T-cell (primary cell): ENCODE measurements at regions not wholly inside any gene's neighbourhood (a gene's known extent, or its start where the extent isn't known, plus 50 kb on each side); places are given as distances from the start of the nearest gene placed in this dataset.

ENCODE experiments used
- ATAC-seq, 4 experiments: fragments of 200-7000 bp in 3 of 4; fragments of 150-1000 bp in 1 of 4; cut with Tn5 transposase; replicated peaks in 1 of 4; 1 replicate in 3 of 4; 2 replicates in 1 of 4; pipeline ENCODE4 v1.10.0; 2021; ENCODE audit warnings: moderate library complexity in 3 of 4, mild to moderate bottlenecking in 2 of 4, moderate number of reproducible peaks in 1 of 4
- CTCF ChIA-PET, 2 donors: fragments of 300-600 bp; sonication (Branson Sonifier 250); formaldehyde crosslinking; loops; one replicate each; lab custom pipeline; 2022; ENCODE audit warnings: antibody characterized with exemption in 2 of 2; lab: Charles Lee
- POLR2A ChIA-PET, 2 donors: fragments of 300-600 bp; sonication (Branson Sonifier 250); formaldehyde crosslinking; loops; one replicate each; lab custom pipeline; 2022; ENCODE audit warnings: antibody characterized with exemption in 2 of 2; lab: Charles Lee
- DNase-seq, 35 experiments: peaks; one replicate each; pipeline versions ENCODE4 v3.0.0 to v3.0.0-alpha.2; 2013 to 2023
- H3K27ac ChIP-seq: one replicate; pipeline ENCODE4 v1.5.1; 2013; ENCODE audit warnings: low read length
- H3K27me3 ChIP-seq, 2 experiments: replicated peaks in 1 of 2; 1 replicate in 1 of 2; 2 replicates in 1 of 2; pipeline versions ENCODE4 v1.6.1 to v1.7.0; 2013; ENCODE audit warnings: low read length in 1 of 2, mixed read lengths in 1 of 2; ENCODE audit not compliant: control insufficient read depth in 2 of 2, insufficient read depth in 2 of 2; ENCODE audit errors: extremely low read depth in 1 of 2
- H3K36me3 ChIP-seq, 2 donors: 1 replicate in 1 of 2; 2 replicates in 1 of 2; pipeline versions ENCODE4 v1.6.1 to v1.7.0; 2013; ENCODE audit warnings: low read length in 1 of 2; ENCODE audit not compliant: control insufficient read depth in 2 of 2, insufficient read depth in 1 of 2; ENCODE audit errors: extremely low read depth in 1 of 2
- H3K4me1 ChIP-seq, 2 experiments: 1 replicate in 1 of 2; 2 replicates in 1 of 2; pipeline versions ENCODE4 v1.6.1 to v1.7.0; 2013; ENCODE audit warnings: low read length in 2 of 2, mixed read lengths in 1 of 2; ENCODE audit not compliant: insufficient read depth in 2 of 2, control insufficient read depth in 1 of 2; ENCODE audit errors: extremely low read depth in 1 of 2
- H3K4me3 ChIP-seq, 2 donors: 1 replicate in 1 of 2; 2 replicates in 1 of 2; pipeline versions ENCODE4 v1.5.1 to v1.7.0; 2013; ENCODE audit warnings: mild to moderate bottlenecking in 2 of 2, low read length in 1 of 2, moderate library complexity in 1 of 2; ENCODE audit not compliant: control insufficient read depth in 1 of 2; ENCODE audit errors: extremely low read depth in 1 of 2
- H3K9me3 ChIP-seq: 2 replicates; pipeline ENCODE4 v1.7.0; 2013
- H3K27ac Mint-ChIP-seq, 2 donors: one replicate each; pipeline ENCODE4 v1.8.0; 2020 to 2021; ENCODE audit warnings: mild to moderate bottlenecking in 2 of 2, mixed read lengths in 2 of 2
- H3K27me3 Mint-ChIP-seq, 2 donors: one replicate each; pipeline ENCODE4 v1.8.0; 2021 to 2022; ENCODE audit warnings: mixed read lengths in 2 of 2
- H3K36me3 Mint-ChIP-seq: one replicate; pipeline ENCODE4 v1.8.0; 2021; ENCODE audit warnings: mixed read lengths
- H3K4me1 Mint-ChIP-seq, 3 donors: one replicate each; pipeline ENCODE4 v1.8.0; 2020 to 2022; ENCODE audit warnings: mixed read lengths in 3 of 3, mild to moderate bottlenecking in 1 of 3
- H3K4me3 Mint-ChIP-seq, 3 donors: one replicate each; pipeline ENCODE4 v1.8.0; 2020 to 2022; ENCODE audit warnings: mild to moderate bottlenecking in 3 of 3, mixed read lengths in 3 of 3, moderate library complexity in 3 of 3
- H3K9me3 Mint-ChIP-seq, 3 donors: one replicate each; pipeline ENCODE4 v1.8.0; 2020 to 2022; ENCODE audit warnings: mixed read lengths in 3 of 3
- WGBS: methylation state at CpG from one replicate; pipeline ENCODE4 v1.1.5; 2013; ENCODE audit warnings: missing lambda C conversion rate; ENCODE audit not compliant: insufficient coverage; 5-methylcytosine and 5-hydroxymethylcytosine counted together

DNA sequence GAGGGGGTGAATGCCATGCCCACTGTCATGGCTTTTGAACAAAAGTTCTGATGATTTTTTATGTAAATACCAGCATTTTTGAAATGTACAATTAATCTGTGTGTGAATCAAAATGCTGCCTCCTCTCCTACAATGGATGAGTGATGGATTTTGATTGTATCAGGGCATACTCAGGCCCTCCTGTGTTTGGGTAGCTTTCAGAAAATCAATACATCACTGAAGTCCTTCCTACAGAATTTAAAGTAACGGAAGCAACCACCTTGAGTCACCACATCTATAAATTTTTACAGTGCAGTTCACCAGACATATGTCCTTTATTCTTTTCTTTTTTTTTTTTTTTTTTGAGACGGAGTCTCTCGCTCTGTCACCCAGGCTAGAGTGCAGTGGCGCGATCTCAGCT is 867.3 kb downstream of the EPHA4 start:
- Histone ChIP-seq H3K4me1 (no peaks in the 10 kb centered on the region), H3K4me3 (no peak overlapping the region), H3K27ac (no peak overlapping the region), H3K27me3 (no peaks in the 10 kb centered on the region), H3K36me3 (no peaks in the 10 kb centered on the region), H3K9me3 (no peaks in the 10 kb centered on the region)
- no peak overlapping the region for H3K4me3 Mint-ChIP-seq
- DNase-seq, result no peak
- no peak overlapping the region for H3K27ac Mint-ChIP-seq
- no peaks in the 10 kb centered on the region for H3K36me3 Mint-ChIP-seq
- H3K9me3 Mint-ChIP-seq, result peaks cover 4 to 9% (median 5%) of the 10 kb centered on the region in 3 donors
- no peak for ATAC-seq
- H3K27me3 Mint-ChIP-seq, result peaks cover 0 to 6% of the 10 kb centered on the region in 2 donors
- WGBS, result no CpG with 5 or more reads among the region's 5 CpGs
- CTCF ChIA-PET, result no interaction called here
- POLR2A ChIA-PET, result interaction anchor here in 1 of 2 donors (0.7 kb wide), 1 partner anchor 931 kb away, joined by 5 read pairs; no protein-coding TSS in a partner anchor
- no peaks in the 10 kb centered on the region for H3K4me1 Mint-ChIP-seq

DNA sequence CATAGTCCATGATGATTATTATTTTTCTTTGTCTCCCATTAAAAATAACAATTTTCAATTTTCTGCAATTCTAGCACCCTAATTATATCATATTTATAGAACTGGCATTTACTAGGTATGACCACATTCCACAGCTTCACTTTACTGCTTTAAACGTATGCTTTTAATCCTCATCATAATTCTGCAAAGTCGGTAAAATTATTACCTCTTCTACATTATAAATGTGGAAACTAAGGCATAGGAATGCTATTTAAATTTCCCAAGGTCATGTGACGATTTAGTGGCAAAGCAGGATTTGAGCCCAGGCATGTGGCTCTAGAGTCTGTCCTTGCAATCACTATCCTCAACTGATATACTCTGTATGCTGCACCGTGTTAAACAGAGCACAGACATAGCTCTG is 866.4 kb downstream of the EPHA4 start:
- ChIA-PET CTCF (no interaction called here), POLR2A (no interaction called here)
- H3K27ac Mint-ChIP-seq, result no peak overlapping the region
- Histone ChIP-seq H3K27me3 (no peaks in the 10 kb centered on the region), H3K27ac (no peak overlapping the region), H3K36me3 (no peaks in the 10 kb centered on the region), H3K9me3 (no peaks in the 10 kb centered on the region), H3K4me1 (no peaks in the 10 kb centered on the region), H3K4me3 (no peak overlapping the region)
- no peak for DNase-seq
- no peak overlapping the region for H3K4me3 Mint-ChIP-seq
- H3K9me3 Mint-ChIP-seq, result peaks cover 4 to 10% (median 5%) of the 10 kb centered on the region in 3 donors
- no peaks in the 10 kb centered on the region for H3K4me1 Mint-ChIP-seq
- ATAC-seq, result no peak
- H3K36me3 Mint-ChIP-seq, result no peaks in the 10 kb centered on the region
- WGBS, result no CpG with 5 or more reads among the region's 4 CpGs
- peaks cover 0 to 10% of the 10 kb centered on the region in 2 donors for H3K27me3 Mint-ChIP-seq

DNA sequence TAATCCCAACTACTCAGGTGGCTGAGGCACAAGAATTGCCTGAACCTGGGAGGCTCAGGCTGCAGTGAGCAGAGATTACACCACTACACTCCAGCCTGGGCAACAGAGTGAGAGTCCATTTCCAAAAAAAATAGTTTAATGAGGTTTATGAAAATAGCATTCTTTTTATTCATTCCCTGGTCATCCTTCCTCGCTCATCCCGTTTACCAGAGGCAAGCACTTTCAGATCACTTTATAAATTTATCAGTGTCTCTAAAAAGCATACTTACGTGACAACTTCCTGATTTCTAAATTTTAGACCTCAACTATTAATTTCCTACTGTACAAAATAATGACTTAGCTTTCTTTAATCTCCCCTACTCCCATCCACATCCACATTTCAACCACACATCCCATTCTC is 864.8 kb downstream of the EPHA4 start:
- no peak overlapping the region for H3K4me3 ChIP-seq
- Mint-ChIP-seq H3K4me3 (no peak overlapping the region), H3K4me1 (no peaks in the 10 kb centered on the region), H3K27me3 (peaks cover 4 to 14% of the 10 kb centered on the region in 2 donors), H3K9me3 (peaks cover 0 to 7% (median 0%) of the 10 kb centered on the region in 3 donors), H3K36me3 (no peaks in the 10 kb centered on the region), H3K27ac (no peak overlapping the region)
- no peaks in the 10 kb centered on the region for H3K4me1 ChIP-seq
- no peaks in the 10 kb centered on the region for H3K27me3 ChIP-seq
- H3K36me3 ChIP-seq, result no peaks in the 10 kb centered on the region
- ATAC-seq (no peak), DNase-seq (no peak)
- no peaks in the 10 kb centered on the region for H3K9me3 ChIP-seq
- no peak overlapping the region for H3K27ac ChIP-seq
- WGBS, result 86% methylated on average over 2 of the region's 3 CpGs
- ChIA-PET POLR2A (no interaction called here), CTCF (no interaction called here)

DNA sequence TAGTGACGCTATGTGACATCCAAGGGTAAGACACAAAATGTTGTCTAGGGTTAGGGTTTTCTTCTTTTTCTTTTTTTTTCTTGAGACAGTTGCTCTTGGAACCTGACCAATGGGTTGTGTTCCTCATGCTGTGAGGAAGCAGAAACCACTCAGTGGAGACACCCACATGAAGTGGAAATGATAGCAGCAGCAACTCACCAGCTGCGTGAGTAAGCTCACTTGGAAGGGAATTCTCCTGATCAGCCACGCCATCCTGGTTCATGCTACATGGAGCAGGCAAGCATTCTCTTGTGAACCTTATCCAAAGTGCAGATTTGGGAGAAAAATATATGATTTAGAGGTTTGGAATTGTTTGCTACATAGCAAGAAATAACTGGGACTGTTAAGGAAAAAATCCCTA is 863.7 kb downstream of the EPHA4 start:
- H3K4me3 ChIP-seq, result no peak overlapping the region

DNA sequence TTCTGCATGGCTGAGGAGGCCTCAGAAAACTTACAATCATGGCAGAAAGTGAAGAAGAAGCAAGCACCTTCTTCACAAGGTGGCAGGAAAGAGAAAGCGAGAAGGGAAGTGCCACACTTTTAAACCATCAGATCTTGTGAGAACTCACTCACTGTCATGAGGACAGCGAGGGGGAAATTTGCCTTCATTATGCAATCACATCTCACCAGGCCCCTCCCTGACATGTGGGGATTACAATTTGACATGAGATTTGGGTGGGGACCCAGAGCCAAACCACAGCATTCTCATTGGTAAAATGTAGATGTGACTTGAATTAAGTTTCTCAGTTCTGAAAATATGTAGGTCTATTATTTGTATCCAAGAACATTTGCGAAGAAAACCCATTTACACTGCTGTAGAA is 854.8 kb downstream of the EPHA4 start:
- peaks cover 0 to 3% of the 10 kb centered on the region in 2 experiments for H3K27me3 ChIP-seq
- no peak overlapping the region for H3K27ac ChIP-seq
- no CpG with 5 or more reads among the region's 3 CpGs for WGBS
- no peaks in the 10 kb centered on the region for H3K36me3 ChIP-seq
- H3K9me3 ChIP-seq, result no peaks in the 10 kb centered on the region
- H3K4me1 ChIP-seq, result no peaks in the 10 kb centered on the region
- Mint-ChIP-seq H3K27me3 (peaks cover 1 to 8% of the 10 kb centered on the region in 2 donors), H3K4me1 (no peaks in the 10 kb centered on the region), H3K27ac (no peak overlapping the region), H3K4me3 (no peak overlapping the region), H3K9me3 (no peaks in the 10 kb centered on the region), H3K36me3 (no peaks in the 10 kb centered on the region)
- ChIA-PET CTCF (no interaction called here), POLR2A (no interaction called here)
- ATAC-seq (no peak), DNase-seq (no peak)
- H3K4me3 ChIP-seq, result no peak overlapping the region

More for the DNA sequence above, 863.7 kb downstream of the EPHA4 start:
- Mint-ChIP-seq H3K9me3 (peaks cover 0 to 7% (median 0%) of the 10 kb centered on the region in 3 donors), H3K27ac (no peak overlapping the region), H3K36me3 (no peaks in the 10 kb centered on the region), H3K4me3 (no peak overlapping the region), H3K4me1 (no peaks in the 10 kb centered on the region), H3K27me3 (peaks cover 4 to 14% of the 10 kb centered on the region in 2 donors)
- DNase-seq (no peak), ATAC-seq (no peak)
- Histone ChIP-seq H3K36me3 (no peaks in the 10 kb centered on the region), H3K9me3 (no peaks in the 10 kb centered on the region), H3K27me3 (no peaks in the 10 kb centered on the region), H3K27ac (no peak overlapping the region), H3K4me1 (no peaks in the 10 kb centered on the region)
- ChIA-PET CTCF (no interaction called here), POLR2A (no interaction called here)
- 63% methylated on average over 2 of the region's 3 CpGs for WGBS

DNA sequence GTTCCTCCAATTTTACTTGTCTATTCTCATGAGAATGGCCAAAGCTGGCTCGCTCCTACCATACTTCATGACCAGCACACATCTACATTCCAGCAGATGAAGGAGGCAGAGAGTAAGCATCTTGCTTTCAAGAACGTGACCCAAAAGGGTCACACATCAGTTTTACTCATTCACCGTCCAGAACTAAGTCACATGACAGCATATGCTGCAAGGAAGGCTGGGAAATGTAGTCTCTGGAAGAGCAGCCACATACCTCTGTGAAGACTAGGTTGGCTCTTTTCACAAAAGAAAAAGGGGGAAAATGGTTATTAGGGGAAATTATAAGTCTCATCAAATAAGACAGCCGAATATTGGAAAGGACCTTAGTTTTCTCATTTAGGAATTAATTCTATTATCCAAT is 835.3 kb downstream of the EPHA4 start:
- Mint-ChIP-seq H3K4me1 (no peaks in the 10 kb centered on the region), H3K9me3 (peaks cover 0 to 5% (median 0%) of the 10 kb centered on the region in 3 donors), H3K27ac (no peak overlapping the region), H3K4me3 (no peak overlapping the region), H3K27me3 (no peaks in the 10 kb centered on the region), H3K36me3 (no peaks in the 10 kb centered on the region)
- no peak for ATAC-seq
- Histone ChIP-seq H3K27me3 (no peaks in the 10 kb centered on the region), H3K27ac (no peak overlapping the region), H3K9me3 (no peaks in the 10 kb centered on the region), H3K36me3 (no peaks in the 10 kb centered on the region), H3K4me1 (no peaks in the 10 kb centered on the region), H3K4me3 (no peak overlapping the region)
- ChIA-PET CTCF (no interaction called here), POLR2A (no interaction called here)
- no peak for DNase-seq
- WGBS, result no CpG with 5 or more reads among the region's 4 CpGs

DNA sequence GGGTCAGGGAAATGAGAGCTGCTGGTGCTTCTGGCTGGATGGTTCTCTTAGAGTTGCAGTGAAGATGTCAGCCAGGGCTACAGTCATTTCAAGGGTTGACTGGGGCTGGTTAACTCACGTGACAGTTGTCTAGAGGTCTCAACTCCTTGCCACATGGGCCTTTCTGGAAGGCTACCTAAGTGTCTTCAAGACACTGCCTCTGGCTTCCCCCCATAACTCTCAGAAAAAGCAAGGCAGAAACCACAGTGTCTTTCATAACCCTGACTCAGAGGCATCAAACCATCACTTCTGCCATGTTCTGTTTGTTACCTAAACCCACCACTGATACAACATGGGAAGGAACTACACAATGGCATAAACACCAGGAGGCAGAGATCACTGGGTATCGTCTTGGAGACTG is 828.9 kb downstream of the EPHA4 start:
- Mint-ChIP-seq H3K4me1 (no peaks in the 10 kb centered on the region), H3K27me3 (no peaks in the 10 kb centered on the region), H3K9me3 (peaks cover 0 to 5% (median 0%) of the 10 kb centered on the region in 3 donors), H3K36me3 (no peaks in the 10 kb centered on the region), H3K27ac (no peak overlapping the region), H3K4me3 (no peak overlapping the region)
- H3K4me3 ChIP-seq, result no peak overlapping the region
- no CpG with 5 or more reads among the region's 2 CpGs for WGBS
- H3K27ac ChIP-seq, result no peak overlapping the region
- ChIA-PET CTCF (no interaction called here), POLR2A (no interaction called here)
- no peaks in the 10 kb centered on the region for H3K4me1 ChIP-seq
- ATAC-seq (no peak), DNase-seq (no peak)
- no peaks in the 10 kb centered on the region for H3K9me3 ChIP-seq
- H3K36me3 ChIP-seq, result no peaks in the 10 kb centered on the region
- H3K27me3 ChIP-seq, result no peaks in the 10 kb centered on the region
